HepG2 (cell line): ENCODE measurements at regions not wholly inside any gene's neighbourhood (a gene's known extent, or its start where the extent isn't known, plus 50 kb on each side); places are given as distances from the start of the nearest gene placed in this dataset.

Experiments used
- AGO2 ChIP-seq: fragments of 200-400 bp; formaldehyde crosslinking; optimal IDR thresholded peaks from 2 replicates; pipeline ENCODE3; 2017; ENCODE audit warnings: mild to moderate bottlenecking, low read depth, low read length, moderate library complexity
- ETV5 ChIP-seq: IDR thresholded peaks from 2 replicates; pipeline ENCODE4 v1.6.1; 2018; ENCODE audit warnings: missing biosample characterization, missing genetic modification reagents, inconsistent platforms, borderline replicate concordance
- GTF3A ChIP-seq: sonication (generic); formaldehyde crosslinking; conservative IDR thresholded peaks from 2 replicates; pipeline ENCODE4 v1.4.0; 2020; ENCODE audit warnings: mild to moderate bottlenecking, missing genetic modification reagents
- HHEX ChIP-seq: IDR thresholded peaks from 2 replicates; pipeline ENCODE4 v1.6.1; 2016; ENCODE audit warnings: control low read depth
- HMG20B ChIP-seq: conservative IDR thresholded peaks from 2 replicates; pipeline ENCODE4 v1.6.1; 2016; ENCODE audit warnings: missing genetic modification reagents, missing compliant biosample characterization
- NPAS2 ChIP-seq: sonication (generic); formaldehyde crosslinking; IDR thresholded peaks from 2 replicates; pipeline ENCODE4 v1.8.0; 2022; ENCODE audit warnings: mild to moderate bottlenecking, missing genetic modification reagents, borderline replicate concordance
- NR2F2 ChIP-seq: IDR thresholded peaks from 2 replicates; pipeline ENCODE4 v1.6.1; 2012; ENCODE audit warnings: low read depth, inconsistent platforms, borderline replicate concordance
- PAF1 ChIP-seq: IDR thresholded peaks from 2 replicates; pipeline ENCODE4 v1.6.1; 2016; ENCODE audit warnings: missing genetic modification reagents, missing compliant biosample characterization
- PHB2 ChIP-seq: fragments of 450-650 bp; IDR thresholded peaks from 2 replicates; pipeline ENCODE4 v1.6.1; 2018; ENCODE audit not compliant: partially characterized antibody
- PHF5A ChIP-seq: IDR thresholded peaks from one replicate; pipeline ENCODE4 v1.6.1; 2018; ENCODE audit warnings: low read depth, missing genetic modification reagents; ENCODE audit not compliant: unreplicated experiment
- PPARG ChIP-seq: conservative IDR thresholded peaks from 2 replicates; pipeline ENCODE4 v1.6.1; 2016; ENCODE audit warnings: missing biosample characterization, missing genetic modification reagents
- SOX13 ChIP-seq, 3 experiments: fragments of 450-650 bp in 1 of 3; sonication (generic) in 1 of 3; formaldehyde crosslinking in 1 of 3; IDR thresholded peaks in 2 of 3; conservative IDR thresholded peaks in 1 of 3; 2 replicates each; pipeline versions ENCODE4 v1.5.0 to v1.6.1; 2016 to 2020; ENCODE audit warnings: antibody characterized with exemption in 1 of 3, mild to moderate bottlenecking in 1 of 3, missing compliant biosample characterization in 1 of 3, missing genetic modification reagents in 1 of 3, moderate library complexity in 1 of 3
- TMF1 ChIP-seq: sonication (generic); formaldehyde crosslinking; IDR thresholded peaks from 2 replicates; pipeline ENCODE4 v1.8.1; 2022; ENCODE audit warnings: low read depth, missing genetic modification reagents
- U2AF2 ChIP-seq: fragments of 200-400 bp; formaldehyde crosslinking; IDR thresholded peaks from 2 replicates; pipeline ENCODE4 v1.6.1; 2017; ENCODE audit warnings: low read depth, mild to moderate bottlenecking, low read length
- ZNF207 ChIP-seq: fragments of 450-650 bp; IDR thresholded peaks from 2 replicates; pipeline ENCODE4 v1.6.1; 2016; ENCODE audit warnings: antibody characterized with exemption, borderline replicate concordance
- ZSCAN21 ChIP-seq: sonication (generic); formaldehyde crosslinking; IDR thresholded peaks from 2 replicates; pipeline ENCODE4 v1.8.0; 2022; ENCODE audit warnings: mild to moderate bottlenecking, missing genetic modification reagents, moderate library complexity, borderline replicate concordance
- ZSCAN31 ChIP-seq: sonication (generic); formaldehyde crosslinking; IDR thresholded peaks from 2 replicates; pipeline ENCODE4 v1.5.0; 2020; ENCODE audit warnings: low read depth, mild to moderate bottlenecking, missing genetic modification reagents
- TF ChIP-seq, protein P1 (sequence below): fragments of 450-650 bp; IDR thresholded peaks from 2 replicates; pipeline ENCODE4 v1.6.1; 2017; ENCODE audit warnings: mild to moderate bottlenecking
- TF ChIP-seq, protein P2 (sequence below): sonication (generic); formaldehyde crosslinking; IDR thresholded peaks from 2 replicates; pipeline ENCODE4 v1.4.0; 2020; ENCODE audit warnings: mild to moderate bottlenecking, missing genetic modification reagents
- TF ChIP-seq, protein P3 (sequence below): sonication (generic); formaldehyde crosslinking; IDR thresholded peaks from 2 replicates; pipeline ENCODE4 v1.4.0; 2020; ENCODE audit warnings: missing genetic modification reagents, borderline replicate concordance

DNA sequence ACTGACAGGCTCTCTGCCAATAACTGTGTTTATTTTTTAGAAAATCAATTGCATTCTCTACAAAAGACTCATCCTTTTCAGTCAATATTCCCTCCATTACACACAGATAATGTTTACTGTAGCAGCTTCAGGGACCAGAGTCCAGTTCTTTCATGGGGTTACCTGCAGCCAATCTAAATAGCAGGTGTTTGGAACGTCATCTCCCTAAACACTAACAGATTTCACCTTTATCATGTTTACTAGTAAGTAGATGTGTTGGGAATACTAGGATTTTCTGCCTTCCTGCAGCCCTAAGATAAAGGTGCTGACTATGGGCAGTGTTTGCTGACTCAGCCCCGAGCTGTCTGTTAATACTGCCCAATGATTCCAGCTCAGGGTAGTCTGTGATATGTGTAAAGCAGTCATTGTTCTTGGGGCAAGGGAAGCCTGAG lies 447.0 kb downstream of the KIF4B start (continued):
- peak; percentile 77; the same call in 1 of the 2 replicates for TF ChIP-seq HHEX (CRISPR knock-in tag)
- no peak for TF ChIP-seq AGO2
- no peak for TF ChIP-seq U2AF2
- TF ChIP-seq, protein P1, sequence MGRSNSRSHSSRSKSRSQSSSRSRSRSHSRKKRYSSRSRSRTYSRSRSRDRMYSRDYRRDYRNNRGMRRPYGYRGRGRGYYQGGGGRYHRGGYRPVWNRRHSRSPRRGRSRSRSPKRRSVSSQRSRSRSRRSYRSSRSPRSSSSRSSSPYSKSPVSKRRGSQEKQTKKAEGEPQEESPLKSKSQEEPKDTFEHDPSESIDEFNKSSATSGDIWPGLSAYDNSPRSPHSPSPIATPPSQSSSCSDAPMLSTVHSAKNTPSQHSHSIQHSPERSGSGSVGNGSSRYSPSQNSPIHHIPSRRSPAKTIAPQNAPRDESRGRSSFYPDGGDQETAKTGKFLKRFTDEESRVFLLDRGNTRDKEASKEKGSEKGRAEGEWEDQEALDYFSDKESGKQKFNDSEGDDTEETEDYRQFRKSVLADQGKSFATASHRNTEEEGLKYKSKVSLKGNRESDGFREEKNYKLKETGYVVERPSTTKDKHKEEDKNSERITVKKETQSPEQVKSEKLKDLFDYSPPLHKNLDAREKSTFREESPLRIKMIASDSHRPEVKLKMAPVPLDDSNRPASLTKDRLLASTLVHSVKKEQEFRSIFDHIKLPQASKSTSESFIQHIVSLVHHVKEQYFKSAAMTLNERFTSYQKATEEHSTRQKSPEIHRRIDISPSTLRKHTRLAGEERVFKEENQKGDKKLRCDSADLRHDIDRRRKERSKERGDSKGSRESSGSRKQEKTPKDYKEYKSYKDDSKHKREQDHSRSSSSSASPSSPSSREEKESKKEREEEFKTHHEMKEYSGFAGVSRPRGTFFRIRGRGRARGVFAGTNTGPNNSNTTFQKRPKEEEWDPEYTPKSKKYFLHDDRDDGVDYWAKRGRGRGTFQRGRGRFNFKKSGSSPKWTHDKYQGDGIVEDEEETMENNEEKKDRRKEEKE, result no peak
- TF ChIP-seq, protein P2, sequence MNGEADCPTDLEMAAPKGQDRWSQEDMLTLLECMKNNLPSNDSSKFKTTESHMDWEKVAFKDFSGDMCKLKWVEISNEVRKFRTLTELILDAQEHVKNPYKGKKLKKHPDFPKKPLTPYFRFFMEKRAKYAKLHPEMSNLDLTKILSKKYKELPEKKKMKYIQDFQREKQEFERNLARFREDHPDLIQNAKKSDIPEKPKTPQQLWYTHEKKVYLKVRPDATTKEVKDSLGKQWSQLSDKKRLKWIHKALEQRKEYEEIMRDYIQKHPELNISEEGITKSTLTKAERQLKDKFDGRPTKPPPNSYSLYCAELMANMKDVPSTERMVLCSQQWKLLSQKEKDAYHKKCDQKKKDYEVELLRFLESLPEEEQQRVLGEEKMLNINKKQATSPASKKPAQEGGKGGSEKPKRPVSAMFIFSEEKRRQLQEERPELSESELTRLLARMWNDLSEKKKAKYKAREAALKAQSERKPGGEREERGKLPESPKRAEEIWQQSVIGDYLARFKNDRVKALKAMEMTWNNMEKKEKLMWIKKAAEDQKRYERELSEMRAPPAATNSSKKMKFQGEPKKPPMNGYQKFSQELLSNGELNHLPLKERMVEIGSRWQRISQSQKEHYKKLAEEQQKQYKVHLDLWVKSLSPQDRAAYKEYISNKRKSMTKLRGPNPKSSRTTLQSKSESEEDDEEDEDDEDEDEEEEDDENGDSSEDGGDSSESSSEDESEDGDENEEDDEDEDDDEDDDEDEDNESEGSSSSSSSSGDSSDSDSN (CRISPR knock-in tag), result no peak
- no peak for TF ChIP-seq PHB2
- peak; percentile 66 for TF ChIP-seq HMG20B (CRISPR knock-in tag)
- TF ChIP-seq ZSCAN31 (CRISPR knock-in tag), result no peak
- no peak for TF ChIP-seq TMF1 (CRISPR knock-in tag)
- TF ChIP-seq NR2F2, result peak; percentile 55; the same call in 1 of the 2 replicates
- TF ChIP-seq PAF1 (CRISPR knock-in tag), result no peak
- peak; percentile 37; the same call in 1 of the 2 replicates for TF ChIP-seq ETV5 (CRISPR knock-in tag)
- no peak for TF ChIP-seq GTF3A (CRISPR knock-in tag)
- TF ChIP-seq, protein P3, sequence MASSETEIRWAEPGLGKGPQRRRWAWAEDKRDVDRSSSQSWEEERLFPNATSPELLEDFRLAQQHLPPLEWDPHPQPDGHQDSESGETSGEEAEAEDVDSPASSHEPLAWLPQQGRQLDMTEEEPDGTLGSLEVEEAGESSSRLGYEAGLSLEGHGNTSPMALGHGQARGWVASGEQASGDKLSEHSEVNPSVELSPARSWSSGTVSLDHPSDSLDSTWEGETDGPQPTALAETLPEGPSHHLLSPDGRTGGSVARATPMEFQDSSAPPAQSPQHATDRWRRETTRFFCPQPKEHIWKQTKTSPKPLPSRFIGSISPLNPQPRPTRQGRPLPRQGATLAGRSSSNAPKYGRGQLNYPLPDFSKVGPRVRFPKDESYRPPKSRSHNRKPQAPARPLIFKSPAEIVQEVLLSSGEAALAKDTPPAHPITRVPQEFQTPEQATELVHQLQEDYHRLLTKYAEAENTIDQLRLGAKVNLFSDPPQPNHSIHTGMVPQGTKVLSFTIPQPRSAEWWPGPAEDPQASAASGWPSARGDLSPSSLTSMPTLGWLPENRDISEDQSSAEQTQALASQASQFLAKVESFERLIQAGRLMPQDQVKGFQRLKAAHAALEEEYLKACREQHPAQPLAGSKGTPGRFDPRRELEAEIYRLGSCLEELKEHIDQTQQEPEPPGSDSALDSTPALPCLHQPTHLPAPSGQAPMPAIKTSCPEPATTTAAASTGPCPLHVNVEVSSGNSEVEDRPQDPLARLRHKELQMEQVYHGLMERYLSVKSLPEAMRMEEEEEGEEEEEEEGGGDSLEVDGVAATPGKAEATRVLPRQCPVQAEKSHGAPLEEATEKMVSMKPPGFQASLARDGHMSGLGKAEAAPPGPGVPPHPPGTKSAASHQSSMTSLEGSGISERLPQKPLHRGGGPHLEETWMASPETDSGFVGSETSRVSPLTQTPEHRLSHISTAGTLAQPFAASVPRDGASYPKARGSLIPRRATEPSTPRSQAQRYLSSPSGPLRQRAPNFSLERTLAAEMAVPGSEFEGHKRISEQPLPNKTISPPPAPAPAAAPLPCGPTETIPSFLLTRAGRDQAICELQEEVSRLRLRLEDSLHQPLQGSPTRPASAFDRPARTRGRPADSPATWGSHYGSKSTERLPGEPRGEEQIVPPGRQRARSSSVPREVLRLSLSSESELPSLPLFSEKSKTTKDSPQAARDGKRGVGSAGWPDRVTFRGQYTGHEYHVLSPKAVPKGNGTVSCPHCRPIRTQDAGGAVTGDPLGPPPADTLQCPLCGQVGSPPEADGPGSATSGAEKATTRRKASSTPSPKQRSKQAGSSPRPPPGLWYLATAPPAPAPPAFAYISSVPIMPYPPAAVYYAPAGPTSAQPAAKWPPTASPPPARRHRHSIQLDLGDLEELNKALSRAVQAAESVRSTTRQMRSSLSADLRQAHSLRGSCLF (CRISPR knock-in tag), result no peak
- no peak for TF ChIP-seq PHF5A (CRISPR knock-in tag)
- TF ChIP-seq ZNF207, result no peak
- TF ChIP-seq NPAS2 (CRISPR knock-in tag), result no peak
- TF ChIP-seq PPARG (CRISPR knock-in tag), result peak; percentile 70
- TF ChIP-seq ZSCAN21 (CRISPR knock-in tag), result no peak
- peak; percentile 46; the same call in 1 of the 2 replicates for TF ChIP-seq SOX13 (IDR thresholded peaks at IDR 0.05)
- TF ChIP-seq SOX13 (CRISPR knock-in tag; conservative IDR thresholded peaks at IDR 0.05 in 1 of 2, IDR thresholded peaks at IDR 0.05 in 1 of 2), result peak in 1 of 2 experiments; percentile 89; a peak in 2 of 4 replicates
